Natural killer cell (primary cell): ENCODE measurements at regions not wholly inside any gene's neighbourhood (a gene's known extent, or its start where the extent isn't known, plus 50 kb on each side); places are given as distances from the start of the nearest gene placed in this dataset.

Experiments used
- ATAC-seq, 3 donors: fragments of 150-1000 bp in 2 of 3; fragments of 200-7000 bp in 1 of 3; cut with Tn5 transposase; 1 replicate in 1 of 3; 2 replicates in 2 of 3; pipeline ENCODE4 v1.10.0; 2021; ENCODE audit warnings: mild to moderate bottlenecking in 2 of 3, moderate library complexity in 2 of 3
- DNase-seq, 2 donors: peaks; one replicate each; pipeline versions ENCODE4 v3.0.0 to v3.0.0-alpha.2; 2013 to 2021; ENCODE audit warnings: mixed read lengths in 1 of 2
- H3K27ac ChIP-seq: one replicate; pipeline ENCODE4 v1.5.1; 2013; ENCODE audit warnings: mild to moderate bottlenecking, low read length
- H3K27me3 ChIP-seq: one replicate; pipeline ENCODE4 v1.6.1; 2013; ENCODE audit warnings: low read length; ENCODE audit not compliant: control insufficient read depth, insufficient read depth
- H3K36me3 ChIP-seq: one replicate; pipeline ENCODE4 v1.6.1; 2013; ENCODE audit warnings: low read length; ENCODE audit not compliant: control insufficient read depth, insufficient read depth
- H3K4me1 ChIP-seq: one replicate; pipeline ENCODE4 v1.6.1; 2013; ENCODE audit warnings: low read length; ENCODE audit not compliant: control insufficient read depth, insufficient read depth
- H3K4me3 ChIP-seq: one replicate; pipeline ENCODE4 v1.5.1; 2013; ENCODE audit warnings: low read length
- H3K9me3 ChIP-seq: one replicate; pipeline ENCODE4 v1.6.1; 2013; ENCODE audit warnings: low read length; ENCODE audit not compliant: control insufficient read depth, insufficient read depth
- H3K27ac Mint-ChIP-seq, 2 donors: one replicate each; pipeline ENCODE4 v1.8.0; 2022; ENCODE audit warnings: mild to moderate bottlenecking in 2 of 2, mixed read lengths in 2 of 2, moderate library complexity in 1 of 2
- H3K27me3 Mint-ChIP-seq, 2 donors: one replicate each; pipeline ENCODE4 v1.8.0; 2022; ENCODE audit warnings: low read depth in 2 of 2, mixed read lengths in 2 of 2
- H3K36me3 Mint-ChIP-seq: one replicate; pipeline ENCODE4 v1.8.0; 2022; ENCODE audit warnings: mixed read lengths
- H3K4me1 Mint-ChIP-seq, 2 donors: one replicate each; pipeline ENCODE4 v1.8.0; 2022; ENCODE audit warnings: mixed read lengths in 2 of 2
- H3K4me3 Mint-ChIP-seq: one replicate; pipeline ENCODE4 v1.8.0; 2022; ENCODE audit warnings: mild to moderate bottlenecking, moderate library complexity, mixed read lengths
- H3K9me3 Mint-ChIP-seq, 2 donors: one replicate each; pipeline ENCODE4 v1.8.0; 2022; ENCODE audit warnings: mixed read lengths in 2 of 2
- CTCF ChIP-seq: fragments of 200-600 bp; IDR thresholded peaks from one replicate; pipeline ENCODE4 v1.8.0; 2022; ENCODE audit warnings: antibody characterized with exemption
- WGBS: methylation state at CpG from one replicate; pipeline ENCODE4 v1.1.7; 2013; ENCODE audit warnings: missing lambda C conversion rate; ENCODE audit not compliant: insufficient coverage; 5-methylcytosine and 5-hydroxymethylcytosine counted together
- intact Hi-C: fragments of 100-400 bp; cut with micrococcal nuclease; formaldehyde crosslinking; loops from one replicate; pipeline ENCODE4 v1.14.2; 2022

DNA sequence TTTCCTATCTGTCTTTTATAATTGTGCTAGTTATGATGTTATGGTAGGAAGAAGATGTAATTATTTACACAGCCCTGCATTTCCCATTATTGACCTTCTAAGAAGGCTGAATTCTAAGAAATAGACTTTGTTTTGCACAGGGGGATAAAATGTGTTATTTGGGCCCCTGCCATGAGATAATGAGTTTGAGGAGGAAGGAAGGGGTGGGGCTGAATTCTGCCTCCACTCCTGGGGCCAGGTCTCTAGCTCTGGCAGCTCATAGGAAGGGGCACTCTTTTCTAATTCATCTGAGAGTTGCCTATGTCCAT lies 69.2 kb upstream of the GOLGA8B start:
- no peaks in the 10 kb centered on the region for H3K9me3 Mint-ChIP-seq
- Histone ChIP-seq H3K4me3 (no peak overlapping the region), H3K36me3 (no peaks in the 10 kb centered on the region), H3K9me3 (no peaks in the 10 kb centered on the region), H3K4me1 (no peaks in the 10 kb centered on the region), H3K27me3 (no peaks in the 10 kb centered on the region), H3K27ac (no peak overlapping the region)
- no peak for TF ChIP-seq CTCF
- no peak overlapping the region for H3K27ac Mint-ChIP-seq
- H3K4me1 Mint-ChIP-seq: no peaks in the 10 kb centered on the region
- intact Hi-C loops: no loop called here
- peaks cover 10 to 11% of the 10 kb centered on the region in 2 donors for H3K27me3 Mint-ChIP-seq
- DNase-seq: no peak
- no peak for ATAC-seq
- H3K4me3 Mint-ChIP-seq: no peak overlapping the region
- no peaks in the 10 kb centered on the region for H3K36me3 Mint-ChIP-seq

DNA sequence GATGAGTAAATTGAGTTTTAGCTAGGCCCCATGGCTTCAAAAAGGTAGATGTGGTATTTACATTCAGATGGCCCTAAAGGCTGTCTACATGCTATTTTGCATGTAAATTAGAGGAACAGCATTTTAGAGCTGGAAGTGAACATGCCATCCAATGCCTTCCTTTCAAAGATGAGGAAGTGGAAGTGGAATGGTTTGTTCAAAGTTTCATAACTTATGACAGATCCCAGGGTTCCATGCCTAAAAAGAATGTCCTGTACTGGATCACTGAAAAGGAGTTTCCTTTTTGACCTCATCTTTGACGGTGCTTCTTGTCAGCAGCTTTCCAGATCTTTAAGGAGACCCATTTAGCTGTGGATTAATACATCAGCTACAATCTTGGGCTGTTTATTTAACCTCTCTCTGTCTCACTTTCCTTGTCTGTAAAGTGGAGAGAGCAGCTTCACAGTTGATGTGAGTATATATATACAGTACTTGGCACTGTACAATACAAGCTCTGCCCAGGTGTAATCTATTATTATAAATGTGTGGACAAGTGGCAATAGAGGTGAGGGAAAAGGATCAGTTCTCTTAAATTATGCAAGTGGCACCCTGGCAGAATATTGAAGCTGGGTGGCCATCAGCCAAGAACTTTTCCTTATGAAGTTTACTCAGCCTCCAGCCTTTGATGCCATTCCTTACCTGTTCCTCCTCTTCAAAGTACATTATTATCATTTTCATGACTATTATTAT lies 68.7 kb upstream of the GOLGA8B start:
- no peak overlapping the region for H3K4me3 ChIP-seq
- Mint-ChIP-seq H3K9me3 (no peaks in the 10 kb centered on the region), H3K27ac (no peak overlapping the region), H3K4me1 (no peaks in the 10 kb centered on the region), H3K4me3 (no peak overlapping the region), H3K27me3 (peaks cover 6 to 9% of the 10 kb centered on the region in 2 donors), H3K36me3 (no peaks in the 10 kb centered on the region)
- H3K27me3 ChIP-seq: no peaks in the 10 kb centered on the region
- no peak overlapping the region for H3K27ac ChIP-seq
- H3K4me1 ChIP-seq: no peaks in the 10 kb centered on the region
- DNase-seq (no peak), ATAC-seq (no peak)
- TF ChIP-seq CTCF: no peak
- H3K9me3 ChIP-seq: no peaks in the 10 kb centered on the region
- intact Hi-C loops: no loop called here
- H3K36me3 ChIP-seq: no peaks in the 10 kb centered on the region
- WGBS: 82% methylated on average over 1 of the region's 1 CpG

GRCh38 chr15:34650177-34650576 lies 66.7 kb upstream of the GOLGA8B start:
- Histone ChIP-seq H3K36me3 (no peaks in the 10 kb centered on the region), H3K27ac (no peak overlapping the region), H3K27me3 (no peaks in the 10 kb centered on the region), H3K4me1 (no peaks in the 10 kb centered on the region), H3K9me3 (no peaks in the 10 kb centered on the region), H3K4me3 (no peak overlapping the region)
- Mint-ChIP-seq H3K4me1 (no peaks in the 10 kb centered on the region), H3K9me3 (no peaks in the 10 kb centered on the region), H3K36me3 (no peaks in the 10 kb centered on the region), H3K4me3 (no peak overlapping the region), H3K27me3 (peaks cover 2 to 20% of the 10 kb centered on the region in 2 donors), H3K27ac (no peak overlapping the region)
- TF ChIP-seq CTCF: no peak
- DNase-seq (no peak), ATAC-seq (no peak)
- intact Hi-C loops: no loop called here

GRCh38 chr15:34648294-34648631 lies 64.8 kb upstream of the GOLGA8B start:
- H3K4me3 Mint-ChIP-seq: no peak overlapping the region
- no peaks in the 10 kb centered on the region for H3K9me3 Mint-ChIP-seq
- no peaks in the 10 kb centered on the region for H3K4me1 ChIP-seq
- H3K36me3 ChIP-seq: no peaks in the 10 kb centered on the region
- WGBS: 94% methylated on average over 4 of the region's 4 CpGs
- no peaks in the 10 kb centered on the region for H3K4me1 Mint-ChIP-seq
- no peak overlapping the region for H3K27ac Mint-ChIP-seq
- intact Hi-C loops: no loop called here
- no peak overlapping the region for H3K27ac ChIP-seq
- H3K36me3 Mint-ChIP-seq: no peaks in the 10 kb centered on the region
- ATAC-seq: no peak
- no peaks in the 10 kb centered on the region for H3K27me3 ChIP-seq
- no peak overlapping the region for H3K4me3 ChIP-seq
- H3K27me3 Mint-ChIP-seq: peaks cover 5 to 20% of the 10 kb centered on the region in 2 donors
- DNase-seq: no peak
- no peak for TF ChIP-seq CTCF
- H3K9me3 ChIP-seq: no peaks in the 10 kb centered on the region
